ENCODE measurements at regions not wholly inside any gene's neighbourhood (a gene's known extent, or its start where the extent isn't known, plus 50 kb on each side); places are given as distances from the start of the nearest gene placed in this dataset.
"Not testable (repeated sequence)": the region's sequence is repeated elsewhere in the genome, so short reads cannot be mapped to it uniquely, and the experiment has no call there.

DNA sequence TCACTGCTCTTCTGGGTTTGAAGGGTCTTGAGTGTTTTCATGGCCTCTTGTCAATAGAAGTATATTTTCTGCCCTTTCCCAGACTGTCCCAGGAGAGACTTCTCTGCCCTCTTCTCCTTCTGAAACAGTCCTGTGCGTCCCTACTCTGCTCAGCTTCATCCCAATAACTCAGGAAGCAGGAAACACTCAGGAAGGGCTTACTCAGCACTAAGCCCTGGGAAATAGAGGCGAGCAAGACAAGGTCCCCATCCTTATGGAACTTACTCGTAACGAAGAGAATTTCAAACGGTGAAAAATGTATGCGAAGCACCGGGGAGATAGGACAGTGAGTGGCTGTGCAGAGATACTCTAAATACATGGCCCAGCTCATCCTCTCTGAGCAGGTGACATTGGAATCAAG is 52.8 kb upstream of the TFRC start:
- peaks cover 15% of the 10 kb centered on the region for H3K27me3 Mint-ChIP-seq (ENCODE audit: low read depth, unreplicated experiment)
- Histone ChIP-seq H3K4me2 (ENCODE audit: low read length) (no peak overlapping the region), H2AFZ (ENCODE audit: low read depth, low read length) (no peak overlapping the region), H3K27ac (ENCODE audit: low read depth, low read length) (no peak overlapping the region), H3K9me3 (ENCODE audit: insufficient read depth, low read depth, low read length) (no peaks in the 10 kb centered on the region), H3K4me3 (ENCODE audit: insufficient read depth, low read depth, low read length) (no peak overlapping the region), H3K27me3 (ENCODE audit: insufficient read depth, low read length) (no peaks in the 10 kb centered on the region), H3K79me2 (ENCODE audit: insufficient read depth, low read length) (no peaks in the 10 kb centered on the region), H4K20me1 (ENCODE audit: insufficient read depth, low read length) (no peaks in the 10 kb centered on the region), H3K9ac (ENCODE audit: low read length) (no peak overlapping the region), H3K36me3 (ENCODE audit: insufficient read depth, low read length) (no peaks in the 10 kb centered on the region), H3K4me1 (ENCODE audit: insufficient read depth, low read length) (peaks cover 2% of the 10 kb centered on the region)
- peaks cover 7% of the 10 kb centered on the region for H3K4me1 Mint-ChIP-seq (ENCODE audit: low read depth, unreplicated experiment)
- no peak for DNase-seq (ENCODE audit: low read depth)
- H3K27ac Mint-ChIP-seq (ENCODE audit: unreplicated experiment): no peak overlapping the region
- H3K4me3 Mint-ChIP-seq (ENCODE audit: unreplicated experiment): no peak overlapping the region
- H3K36me3 Mint-ChIP-seq (ENCODE audit: low read depth, unreplicated experiment): peaks cover 1% of the 10 kb centered on the region
- TF ChIP-seq EZH2 (IDR thresholded peaks at IDR 0.05; ENCODE audit: insufficient read depth, low read length): no peak
- TF ChIP-seq, protein P1, sequence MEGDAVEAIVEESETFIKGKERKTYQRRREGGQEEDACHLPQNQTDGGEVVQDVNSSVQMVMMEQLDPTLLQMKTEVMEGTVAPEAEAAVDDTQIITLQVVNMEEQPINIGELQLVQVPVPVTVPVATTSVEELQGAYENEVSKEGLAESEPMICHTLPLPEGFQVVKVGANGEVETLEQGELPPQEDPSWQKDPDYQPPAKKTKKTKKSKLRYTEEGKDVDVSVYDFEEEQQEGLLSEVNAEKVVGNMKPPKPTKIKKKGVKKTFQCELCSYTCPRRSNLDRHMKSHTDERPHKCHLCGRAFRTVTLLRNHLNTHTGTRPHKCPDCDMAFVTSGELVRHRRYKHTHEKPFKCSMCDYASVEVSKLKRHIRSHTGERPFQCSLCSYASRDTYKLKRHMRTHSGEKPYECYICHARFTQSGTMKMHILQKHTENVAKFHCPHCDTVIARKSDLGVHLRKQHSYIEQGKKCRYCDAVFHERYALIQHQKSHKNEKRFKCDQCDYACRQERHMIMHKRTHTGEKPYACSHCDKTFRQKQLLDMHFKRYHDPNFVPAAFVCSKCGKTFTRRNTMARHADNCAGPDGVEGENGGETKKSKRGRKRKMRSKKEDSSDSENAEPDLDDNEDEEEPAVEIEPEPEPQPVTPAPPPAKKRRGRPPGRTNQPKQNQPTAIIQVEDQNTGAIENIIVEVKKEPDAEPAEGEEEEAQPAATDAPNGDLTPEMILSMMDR (IDR thresholded peaks at IDR 0.05; ENCODE audit: insufficient read depth, low read depth, low read length): no peak
- no peak for FAIRE-seq
- peaks cover 6% of the 10 kb centered on the region for H3K9me3 Mint-ChIP-seq (ENCODE audit: unreplicated experiment)

GRCh38 chr3:196133869-196134268 is 52.0 kb upstream of the TFRC start:
- not testable (repeated sequence) for H3K36me3 Mint-ChIP-seq (ENCODE audit: low read depth, unreplicated experiment); H3K4me2 ChIP-seq (ENCODE audit: low read length); H3K4me1 ChIP-seq (ENCODE audit: insufficient read depth, low read length); H3K9ac ChIP-seq (ENCODE audit: low read length); H3K27ac Mint-ChIP-seq (ENCODE audit: unreplicated experiment); H3K4me3 ChIP-seq (ENCODE audit: insufficient read depth, low read depth, low read length); H3K9me3 ChIP-seq (ENCODE audit: insufficient read depth, low read depth, low read length); H3K9me3 Mint-ChIP-seq (ENCODE audit: unreplicated experiment); DNase-seq (ENCODE audit: low read depth); H3K79me2 ChIP-seq (ENCODE audit: insufficient read depth, low read length); H3K36me3 ChIP-seq (ENCODE audit: insufficient read depth, low read length); H3K27me3 ChIP-seq (ENCODE audit: insufficient read depth, low read length); H2AFZ ChIP-seq (ENCODE audit: low read depth, low read length); FAIRE-seq; H3K4me1 Mint-ChIP-seq (ENCODE audit: low read depth, unreplicated experiment); H3K27ac ChIP-seq (ENCODE audit: low read depth, low read length); H3K4me3 Mint-ChIP-seq (ENCODE audit: unreplicated experiment); H4K20me1 ChIP-seq (ENCODE audit: insufficient read depth, low read length)
- peaks cover 18% of the 10 kb centered on the region for H3K27me3 Mint-ChIP-seq (ENCODE audit: low read depth, unreplicated experiment)

DNA sequence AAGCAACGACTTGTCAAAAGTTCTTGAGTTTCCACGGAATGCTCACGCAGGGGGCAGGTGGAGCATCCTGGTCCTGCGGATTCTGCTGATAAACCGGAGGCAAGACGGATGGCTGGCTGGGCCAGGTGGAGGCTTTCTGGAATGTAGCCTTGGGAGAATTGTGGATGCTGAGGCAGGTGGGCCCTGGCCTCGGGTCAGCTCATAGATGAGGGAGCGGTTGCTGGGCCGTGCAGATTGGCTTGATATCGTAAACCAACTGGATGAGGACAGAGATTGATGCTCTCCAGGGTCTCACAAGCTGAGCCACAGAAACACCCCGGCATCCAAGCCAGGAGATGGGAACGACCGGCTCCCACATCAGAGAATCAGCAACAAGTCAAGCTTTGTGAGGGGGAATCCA is 50.0 kb upstream of the TFRC start:
- no peaks in the 10 kb centered on the region for H3K79me2 ChIP-seq (ENCODE audit: insufficient read depth, low read length)
- H3K9me3 Mint-ChIP-seq (ENCODE audit: unreplicated experiment): peaks cover 6% of the 10 kb centered on the region
- FAIRE-seq: no peak

More for the DNA sequence above, 50.0 kb upstream of the TFRC start:
- peaks cover 21% of the 10 kb centered on the region for H3K27me3 Mint-ChIP-seq (ENCODE audit: low read depth, unreplicated experiment)
- H3K9me3 ChIP-seq (ENCODE audit: insufficient read depth, low read depth, low read length): no peaks in the 10 kb centered on the region
- no peaks in the 10 kb centered on the region for H3K27me3 ChIP-seq (ENCODE audit: insufficient read depth, low read length)
- H3K4me1 ChIP-seq (ENCODE audit: insufficient read depth, low read length): peaks cover 2% of the 10 kb centered on the region
- H3K27ac Mint-ChIP-seq (ENCODE audit: unreplicated experiment): no peak overlapping the region
- H3K4me1 Mint-ChIP-seq (ENCODE audit: low read depth, unreplicated experiment): peaks cover 7% of the 10 kb centered on the region
- H3K4me3 Mint-ChIP-seq (ENCODE audit: unreplicated experiment): no peak overlapping the region
- H2AFZ ChIP-seq (ENCODE audit: low read depth, low read length): no peak overlapping the region
- no peak overlapping the region for H3K9ac ChIP-seq (ENCODE audit: low read length)
- no peaks in the 10 kb centered on the region for H4K20me1 ChIP-seq (ENCODE audit: insufficient read depth, low read length)
- peaks cover 1% of the 10 kb centered on the region for H3K36me3 Mint-ChIP-seq (ENCODE audit: low read depth, unreplicated experiment)
- no peak for DNase-seq (ENCODE audit: low read depth)
- H3K4me3 ChIP-seq (ENCODE audit: insufficient read depth, low read depth, low read length): no peak overlapping the region
- no peak overlapping the region for H3K27ac ChIP-seq (ENCODE audit: low read depth, low read length)
- H3K4me2 ChIP-seq (ENCODE audit: low read length): no peak overlapping the region
- no peaks in the 10 kb centered on the region for H3K36me3 ChIP-seq (ENCODE audit: insufficient read depth, low read length)
- TF ChIP-seq, protein P1 (IDR thresholded peaks at IDR 0.05; ENCODE audit: insufficient read depth, low read depth, low read length): no peak
- no peak for TF ChIP-seq EZH2 (IDR thresholded peaks at IDR 0.05; ENCODE audit: insufficient read depth, low read length)
